Panc1 (cell line): ENCODE measurements at regions not wholly inside any gene's neighbourhood (a gene's known extent, or its start where the extent isn't known, plus 50 kb on each side); places are given as distances from the start of the nearest gene placed in this dataset.

Experiments
- ATAC-seq: fragments of 200-7000 bp; cut with Tn5 transposase; 2 replicates; pipeline ENCODE4 v1.9.1; 2020; ENCODE audit warnings: mild to moderate bottlenecking, moderate library complexity
- BruUV-seq: library from RNA; stranded (reverse); fragments of 400-500 nt; replicated peaks from 2 replicates; lab custom pipeline; 2021; lab: Mats Ljungman, UMichigan
- CTCF ChIA-PET: fragments of 300-600 bp; sonication (Branson Sonifier 250); formaldehyde crosslinking; loops from one replicate; lab custom pipeline; 2022; ENCODE audit warnings: antibody characterized with exemption; lab: Charles Lee
- POLR2A ChIA-PET: fragments of 300-600 bp; sonication (Branson Sonifier 250); formaldehyde crosslinking; loops from one replicate; lab custom pipeline; 2022; ENCODE audit warnings: antibody characterized with exemption; lab: Charles Lee
- DNase-seq: peaks from one replicate; pipeline ENCODE4 v3.0.0-alpha.2; 2010; ENCODE audit warnings: low read depth, low spot score
- H3K27ac ChIP-seq: 2 replicates; pipeline ENCODE4 v1.5.1; 2011; ENCODE audit warnings: mild to moderate bottlenecking, low read length, inconsistent platforms
- H3K27me3 ChIP-seq: fragments of 200-500 bp; sonication (Bioruptor generic); 2 replicates; pipeline ENCODE4 v1.6.0; 2014; ENCODE audit warnings: low read length, inconsistent platforms; ENCODE audit not compliant: control insufficient read depth, insufficient read depth
- H3K36me3 ChIP-seq: fragments of 200-500 bp; sonication (Bioruptor generic); 2 replicates; pipeline ENCODE4 v1.5.1; 2014; ENCODE audit warnings: inconsistent platforms, mild to moderate bottlenecking, low read length, moderate library complexity; ENCODE audit not compliant: control insufficient read depth, insufficient read depth
- H3K4me1 ChIP-seq: 2 replicates; pipeline ENCODE4 v1.5.1; 2011; ENCODE audit warnings: inconsistent platforms, mild to moderate bottlenecking, low read length, moderate library complexity; ENCODE audit not compliant: control insufficient read depth, insufficient read depth
- H3K4me3 ChIP-seq, 2 experiments: 2 replicates each; pipeline ENCODE4 v1.5.1; 2011 to 2012; ENCODE audit warnings: low read depth in 2 of 2, low read length in 2 of 2, mild to moderate bottlenecking in 2 of 2, inconsistent platforms in 1 of 2, moderate library complexity in 1 of 2
- H3K9me3 ChIP-seq: fragments of 200-500 bp; sonication (Bioruptor generic); 2 replicates; pipeline ENCODE4 v1.5.1; 2014; ENCODE audit warnings: low read depth, mild to moderate bottlenecking, inconsistent platforms, low read length, moderate library complexity; ENCODE audit not compliant: control insufficient read depth, insufficient read depth
- POLR2AphosphoS5 ChIP-seq: IDR thresholded peaks from 2 replicates; pipeline ENCODE4 v1.6.1; 2012; ENCODE audit warnings: mild to moderate bottlenecking, low read depth, low read length, moderate library complexity
- SIN3A ChIP-seq: IDR thresholded peaks from 2 replicates; pipeline ENCODE4 v1.6.1; 2012; ENCODE audit warnings: low read depth, mild to moderate bottlenecking, low read length, moderate library complexity, borderline replicate concordance; ENCODE audit not compliant: insufficient read depth
- TCF7L2 ChIP-seq: IDR thresholded peaks from 2 replicates; pipeline ENCODE4 v1.6.1; 2011; ENCODE audit warnings: mild to moderate bottlenecking, low read depth, low read length, inconsistent platforms
- in situ Hi-C: cut with HindIII; loops from 2 replicates; pipeline ENCODE4 v1.10.0; 2016; ENCODE audit warnings: low sequenced_read_pairs, low pct_unique_long_range_greater_than_20kb
- intact Hi-C: fragments of 100-400 bp; cut with micrococcal nuclease; formaldehyde crosslinking; loops from one replicate; pipeline ENCODE4 v1.10.0; 2022; ENCODE audit not compliant: unreplicated experiment
- TF ChIP-seq, protein P1 (sequence below): fragments of 450-650 bp; IDR thresholded peaks from 2 replicates; pipeline ENCODE4 v1.5.1; 2017; ENCODE audit warnings: mild to moderate bottlenecking
- TF ChIP-seq, protein P2 (sequence below), 2 experiments: IDR thresholded peaks; 2 replicates each; pipeline ENCODE4 v1.6.1; 2011 to 2012; ENCODE audit warnings: low read depth in 2 of 2, control low read depth in 1 of 2, low read length in 1 of 2, mild to moderate bottlenecking in 1 of 2, moderate library complexity in 1 of 2; ENCODE audit not compliant: insufficient read depth in 1 of 2

DNA sequence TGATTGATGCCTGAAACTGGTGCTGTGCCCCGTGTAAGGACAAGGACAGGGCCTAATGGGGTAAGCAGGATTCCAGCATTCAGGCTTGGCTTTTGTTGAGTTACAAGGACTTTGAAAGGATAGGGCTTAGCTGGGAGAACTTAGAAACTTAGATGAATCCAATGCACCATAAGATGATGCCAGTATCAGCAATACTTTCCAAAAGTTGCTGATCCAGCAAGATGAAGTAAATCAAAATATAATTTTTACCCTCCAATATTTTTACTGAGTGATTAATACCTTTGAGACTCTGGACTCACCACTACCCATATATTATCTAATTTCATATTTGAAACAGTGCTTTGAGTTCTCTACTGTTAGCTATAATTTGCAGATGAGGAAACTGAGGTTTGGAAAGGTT lies 354.5 kb upstream of the ATP5MC3 start:
- in situ Hi-C loops, result no loop called here
- Histone ChIP-seq H3K27ac (no peak overlapping the region), H3K4me1 (no peaks in the 10 kb centered on the region), H3K9me3 (no peaks in the 10 kb centered on the region), H3K36me3 (no peaks in the 10 kb centered on the region), H3K27me3 (no peaks in the 10 kb centered on the region), H3K4me3 (no peak overlapping the region)
- DNase-seq, result no peak
- intact Hi-C loops, result no loop called here
- no peak for ATAC-seq
- no TSS peak for BruUV-seq
- ChIA-PET CTCF (no interaction called here), POLR2A (no interaction called here)
- no peak for TF ChIP-seq TCF7L2
- TF ChIP-seq, protein P1, sequence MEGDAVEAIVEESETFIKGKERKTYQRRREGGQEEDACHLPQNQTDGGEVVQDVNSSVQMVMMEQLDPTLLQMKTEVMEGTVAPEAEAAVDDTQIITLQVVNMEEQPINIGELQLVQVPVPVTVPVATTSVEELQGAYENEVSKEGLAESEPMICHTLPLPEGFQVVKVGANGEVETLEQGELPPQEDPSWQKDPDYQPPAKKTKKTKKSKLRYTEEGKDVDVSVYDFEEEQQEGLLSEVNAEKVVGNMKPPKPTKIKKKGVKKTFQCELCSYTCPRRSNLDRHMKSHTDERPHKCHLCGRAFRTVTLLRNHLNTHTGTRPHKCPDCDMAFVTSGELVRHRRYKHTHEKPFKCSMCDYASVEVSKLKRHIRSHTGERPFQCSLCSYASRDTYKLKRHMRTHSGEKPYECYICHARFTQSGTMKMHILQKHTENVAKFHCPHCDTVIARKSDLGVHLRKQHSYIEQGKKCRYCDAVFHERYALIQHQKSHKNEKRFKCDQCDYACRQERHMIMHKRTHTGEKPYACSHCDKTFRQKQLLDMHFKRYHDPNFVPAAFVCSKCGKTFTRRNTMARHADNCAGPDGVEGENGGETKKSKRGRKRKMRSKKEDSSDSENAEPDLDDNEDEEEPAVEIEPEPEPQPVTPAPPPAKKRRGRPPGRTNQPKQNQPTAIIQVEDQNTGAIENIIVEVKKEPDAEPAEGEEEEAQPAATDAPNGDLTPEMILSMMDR, result no peak
- TF ChIP-seq POLR2AphosphoS5, result no peak
- TF ChIP-seq, protein P2, sequence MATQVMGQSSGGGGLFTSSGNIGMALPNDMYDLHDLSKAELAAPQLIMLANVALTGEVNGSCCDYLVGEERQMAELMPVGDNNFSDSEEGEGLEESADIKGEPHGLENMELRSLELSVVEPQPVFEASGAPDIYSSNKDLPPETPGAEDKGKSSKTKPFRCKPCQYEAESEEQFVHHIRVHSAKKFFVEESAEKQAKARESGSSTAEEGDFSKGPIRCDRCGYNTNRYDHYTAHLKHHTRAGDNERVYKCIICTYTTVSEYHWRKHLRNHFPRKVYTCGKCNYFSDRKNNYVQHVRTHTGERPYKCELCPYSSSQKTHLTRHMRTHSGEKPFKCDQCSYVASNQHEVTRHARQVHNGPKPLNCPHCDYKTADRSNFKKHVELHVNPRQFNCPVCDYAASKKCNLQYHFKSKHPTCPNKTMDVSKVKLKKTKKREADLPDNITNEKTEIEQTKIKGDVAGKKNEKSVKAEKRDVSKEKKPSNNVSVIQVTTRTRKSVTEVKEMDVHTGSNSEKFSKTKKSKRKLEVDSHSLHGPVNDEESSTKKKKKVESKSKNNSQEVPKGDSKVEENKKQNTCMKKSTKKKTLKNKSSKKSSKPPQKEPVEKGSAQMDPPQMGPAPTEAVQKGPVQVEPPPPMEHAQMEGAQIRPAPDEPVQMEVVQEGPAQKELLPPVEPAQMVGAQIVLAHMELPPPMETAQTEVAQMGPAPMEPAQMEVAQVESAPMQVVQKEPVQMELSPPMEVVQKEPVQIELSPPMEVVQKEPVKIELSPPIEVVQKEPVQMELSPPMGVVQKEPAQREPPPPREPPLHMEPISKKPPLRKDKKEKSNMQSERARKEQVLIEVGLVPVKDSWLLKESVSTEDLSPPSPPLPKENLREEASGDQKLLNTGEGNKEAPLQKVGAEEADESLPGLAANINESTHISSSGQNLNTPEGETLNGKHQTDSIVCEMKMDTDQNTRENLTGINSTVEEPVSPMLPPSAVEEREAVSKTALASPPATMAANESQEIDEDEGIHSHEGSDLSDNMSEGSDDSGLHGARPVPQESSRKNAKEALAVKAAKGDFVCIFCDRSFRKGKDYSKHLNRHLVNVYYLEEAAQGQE (IDR thresholded peaks at IDR 0.05; ENCODE audit: insufficient read depth in 1 of 2, low read depth in 2 of 2, low read length in 1 of 2), result no peak
- TF ChIP-seq SIN3A, result no peak

DNA sequence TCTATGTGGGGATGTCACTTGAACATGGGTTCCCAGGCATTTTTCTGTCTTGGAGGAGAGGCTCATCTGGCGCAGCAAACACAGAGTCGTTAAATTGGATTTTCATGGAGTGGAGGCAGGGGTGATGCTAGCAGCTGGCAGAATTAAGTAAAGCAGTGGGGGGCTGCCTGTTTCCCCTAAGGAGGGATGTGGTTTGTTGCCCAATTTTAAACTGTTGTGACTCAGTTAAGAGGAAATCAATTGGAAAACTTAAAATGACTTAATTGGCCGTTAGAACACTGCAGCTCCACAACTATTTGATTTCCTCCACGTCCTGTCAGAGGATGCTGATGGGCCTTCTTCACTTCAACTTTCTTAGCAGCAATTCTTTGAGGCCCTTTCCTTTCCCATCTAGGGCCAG lies 354.1 kb upstream of the ATP5MC3 start:
- ChIA-PET POLR2A (no interaction called here), CTCF (no interaction called here)
- intact Hi-C loops (no loop called here), in situ Hi-C loops (no loop called here)
- no peak for ATAC-seq
- DNase-seq, result no peak
- no peaks in the 10 kb centered on the region for H3K9me3 ChIP-seq
- no peaks in the 10 kb centered on the region for H3K4me1 ChIP-seq
- no TSS peak for BruUV-seq
- no peak overlapping the region for H3K4me3 ChIP-seq
- H3K27ac ChIP-seq, result no peak overlapping the region
- H3K27me3 ChIP-seq, result no peaks in the 10 kb centered on the region
- H3K36me3 ChIP-seq, result no peaks in the 10 kb centered on the region
- TF ChIP-seq, protein P2 (IDR thresholded peaks at IDR 0.05; ENCODE audit: insufficient read depth in 1 of 2, low read depth in 2 of 2, low read length in 1 of 2), result no peak
- TF ChIP-seq TCF7L2 (no peak), SIN3A (no peak), POLR2AphosphoS5 (no peak)
- TF ChIP-seq, protein P1, result no peak
